Keratinocyte (primary cell): ENCODE measurements at regions not wholly inside any gene's neighbourhood (a gene's known extent, or its start where the extent isn't known, plus 50 kb on each side); places are given as distances from the start of the nearest gene placed in this dataset.

Experiments used
- DNase-seq: peaks from one replicate; pipeline ENCODE4 v3.0.0-alpha.2; 2011; ENCODE audit warnings: low read depth, missing footprints, low spot score
- FAIRE-seq: peaks from 2 replicates; lab custom pipeline; 2011; peaks lifted over from hg19 to GRCh38; lab: Jason Lieb, UNC
- H2AFZ ChIP-seq: 2 replicates; pipeline ENCODE4 v1.6.0; 2012; ENCODE audit warnings: low read length, control low read depth, inconsistent platforms; ENCODE audit not compliant: control insufficient read depth
- H3K27ac ChIP-seq: 2 replicates; pipeline ENCODE4 v1.5.1; 2011; ENCODE audit warnings: low read length; ENCODE audit not compliant: control insufficient read depth, insufficient read depth
- H3K27me3 ChIP-seq: 3 replicates; pipeline ENCODE4 v1.6.0; 2011; ENCODE audit warnings: low read length; ENCODE audit not compliant: control insufficient read depth, insufficient read depth; ENCODE audit errors: extremely low read depth
- H3K36me3 ChIP-seq, 2 experiments: 2 replicates in 1 of 2; 3 replicates in 1 of 2; pipeline ENCODE4 v1.5.1; 2011; ENCODE audit warnings: low read length in 2 of 2, mild to moderate bottlenecking in 1 of 2; ENCODE audit not compliant: control insufficient read depth in 2 of 2, insufficient read depth in 2 of 2; ENCODE audit errors: extremely low read depth in 1 of 2
- H3K4me1 ChIP-seq: 3 replicates; pipeline ENCODE4 v1.5.1; 2011; ENCODE audit warnings: low read length; ENCODE audit not compliant: control insufficient read depth, insufficient read depth; ENCODE audit errors: extremely low read depth
- H3K4me2 ChIP-seq: 3 replicates; pipeline ENCODE4 v1.6.0; 2011; ENCODE audit warnings: low read depth, low read length; ENCODE audit not compliant: control insufficient read depth, insufficient read depth; ENCODE audit errors: extremely low read depth
- H3K4me3 ChIP-seq, 3 experiments: fragments of 200-600 bp in 1 of 3; sonication (generic) in 1 of 3; 2 replicates in 2 of 3; 3 replicates in 1 of 3; pipeline ENCODE4 v1.5.1; 2011 to 2016; ENCODE audit warnings: low read length in 3 of 3, mild to moderate bottlenecking in 3 of 3, control low read depth in 2 of 3, inconsistent platforms in 1 of 3, low read depth in 1 of 3, mixed read lengths in 1 of 3, mixed run types in 1 of 3, moderate library complexity in 1 of 3; ENCODE audit not compliant: control insufficient read depth in 2 of 3, insufficient read depth in 2 of 3; ENCODE audit errors: extremely low read depth in 1 of 3
- H3K79me2 ChIP-seq: 2 replicates; pipeline ENCODE4 v1.6.0; 2012; ENCODE audit warnings: low read length; ENCODE audit not compliant: control insufficient read depth, insufficient read depth
- H3K9ac ChIP-seq: 3 replicates; pipeline ENCODE4 v1.6.0; 2011; ENCODE audit warnings: low read length; ENCODE audit not compliant: control insufficient read depth, insufficient read depth; ENCODE audit errors: extremely low read depth
- H3K9me1 ChIP-seq: 3 replicates; pipeline ENCODE4 v1.6.0; 2011; ENCODE audit warnings: low read length; ENCODE audit not compliant: control insufficient read depth, insufficient read depth; ENCODE audit errors: extremely low read depth
- H3K9me3 ChIP-seq: 2 replicates; pipeline ENCODE4 v1.5.1; 2012; ENCODE audit warnings: low read depth, low read length; ENCODE audit not compliant: control insufficient read depth
- H4K20me1 ChIP-seq: 3 replicates; pipeline ENCODE4 v1.6.0; 2011; ENCODE audit warnings: low read length; ENCODE audit not compliant: control insufficient read depth, insufficient read depth; ENCODE audit errors: extremely low read depth
- CTCF ChIP-seq, 3 experiments: IDR thresholded peaks in 1 of 3; conservative IDR thresholded peaks in 1 of 3; optimal IDR thresholded peaks in 1 of 3; 2 replicates in 2 of 3; 3 replicates in 1 of 3; pipeline versions ENCODE3 to v1.5.1; 2011; ENCODE audit warnings: low read length in 3 of 3, mild to moderate bottlenecking in 3 of 3, moderate library complexity in 2 of 3, control low read depth in 1 of 3, inconsistent platforms in 1 of 3; ENCODE audit not compliant: insufficient read depth in 2 of 3; ENCODE audit errors: extremely low read depth in 1 of 3
- EZH2 ChIP-seq: IDR thresholded peaks from one replicate; pipeline ENCODE4 v1.6.1; 2012; ENCODE audit warnings: inconsistent platforms, mild to moderate bottlenecking, low read length, moderate library complexity
- dilution Hi-C: fragments of 300-500 bp; cut with MboI; formaldehyde crosslinking; loops from one replicate; pipeline ENCODE4 v1.7.0; 2020; ENCODE audit warnings: low sequenced_read_pairs; ENCODE audit not compliant: extremely low pct_ligation_motif_present

GRCh38 chr13:81779876-81780275 is 1439.0 kb upstream of the SPRY2 start:
- Histone ChIP-seq H3K4me2 (no peak overlapping the region), H3K79me2 (no peaks in the 10 kb centered on the region), H2AFZ (no peak overlapping the region), H3K27ac (no peak overlapping the region), H3K4me1 (no peaks in the 10 kb centered on the region), H3K27me3 (no peaks in the 10 kb centered on the region), H3K9me3 (no peaks in the 10 kb centered on the region), H4K20me1 (no peaks in the 10 kb centered on the region), H3K4me3 (no peak overlapping the region), H3K9me1 (no peaks in the 10 kb centered on the region), H3K9ac (no peak overlapping the region), H3K36me3 (no peaks in the 10 kb centered on the region)
- FAIRE-seq, result no peak
- no peak for TF ChIP-seq EZH2
- TF ChIP-seq CTCF (optimal IDR thresholded peaks at IDR 0.05 in 1 of 3, IDR thresholded peaks at IDR 0.05 in 1 of 3, conservative IDR thresholded peaks at IDR 0.05 in 1 of 3; ENCODE audit: extremely low read depth in 1 of 3, insufficient read depth in 2 of 3, low read length in 3 of 3), result no peak
- dilution Hi-C loops, result no loop called here
- no peak for DNase-seq

- H3K27me3 ChIP-seq, result no peaks in the 10 kb centered on the region
- FAIRE-seq (no peak), DNase-seq (no peak)
- no peaks in the 10 kb centered on the region for H4K20me1 ChIP-seq
- H3K4me2 ChIP-seq, result no peak overlapping the region
- TF ChIP-seq CTCF (optimal IDR thresholded peaks at IDR 0.05 in 1 of 3, IDR thresholded peaks at IDR 0.05 in 1 of 3, conservative IDR thresholded peaks at IDR 0.05 in 1 of 3; ENCODE audit: extremely low read depth in 1 of 3, insufficient read depth in 2 of 3, low read length in 3 of 3) (no peak), EZH2 (no peak)
- dilution Hi-C loops, result no loop called here
- H3K27ac ChIP-seq, result no peak overlapping the region
- H2AFZ ChIP-seq, result no peak overlapping the region
- no peaks in the 10 kb centered on the region for H3K9me1 ChIP-seq
- H3K79me2 ChIP-seq, result no peaks in the 10 kb centered on the region
- H3K9me3 ChIP-seq, result no peaks in the 10 kb centered on the region
- no peak overlapping the region for H3K4me3 ChIP-seq
- H3K9ac ChIP-seq, result no peak overlapping the region
- H3K36me3 ChIP-seq, result no peaks in the 10 kb centered on the region
- H3K4me1 ChIP-seq, result no peaks in the 10 kb centered on the region
These were observed 1437.4 kb upstream of the SPRY2 start for GRCh38 chr13:81778350-81778749.
